ENCODE measurements at regions not wholly inside any gene's neighbourhood (a gene's known extent, or its start where the extent isn't known, plus 50 kb on each side); places are given as distances from the start of the nearest gene placed in this dataset.

- DNase-seq (no peak), ATAC-seq (ENCODE audit: low read depth) (no peak)
- no peaks in the 10 kb centered on the region for H3K9me3 ChIP-seq (ENCODE audit: control insufficient read depth, insufficient read depth, low read length)
- no peak overlapping the region for H3K18ac ChIP-seq (ENCODE audit: low read depth, low read length)
- intact Hi-C loops (cut with micrococcal nuclease) (no loop called here), dilution Hi-C loops (cut with HindIII; ENCODE audit: low sequenced_read_pairs, unreplicated experiment) (no loop called here), in situ Hi-C loops (cut with MboI; ENCODE audit: low sequenced_read_pairs) (no loop called here)
- H2BK20ac ChIP-seq (ENCODE audit: low read depth, low read length): no peak overlapping the region
- H2AFZ ChIP-seq (replicated peaks; ENCODE audit: low read length, poor library complexity): no peak overlapping the region
- no peaks in the 10 kb centered on the region for H3K79me1 ChIP-seq (ENCODE audit: low read depth in 1 of 2, low read length in 2 of 2)
- no peak overlapping the region for H2BK120ac ChIP-seq (ENCODE audit: low read depth, low read length)
- no peaks in the 10 kb centered on the region for H3K36me3 ChIP-seq (ENCODE audit: control insufficient read depth, insufficient read depth, low read length)
- no peak overlapping the region for H2AK5ac ChIP-seq (ENCODE audit: low read depth, low read length)
- no peaks in the 10 kb centered on the region for H4K20me1 ChIP-seq (ENCODE audit: insufficient read depth, low read length)
- H4K91ac ChIP-seq (ENCODE audit: insufficient read depth, low read depth, low read length): no peak overlapping the region
- no peak overlapping the region for H3K27ac ChIP-seq (ENCODE audit: insufficient read depth, low read length)
- BruUV-seq (replicated peaks): no TSS peak
- TF ChIP-seq SMC3 (IDR thresholded peaks at IDR 0.05; ENCODE audit: low read depth, low read length) (no peak), RFX5 (IDR thresholded peaks at IDR 0.05; ENCODE audit: low read depth, low read length) (no peak), BHLHE40 (IDR thresholded peaks at IDR 0.05; ENCODE audit: low read depth, low read length) (no peak), CTCF (conservative IDR thresholded peaks at IDR 0.05; ENCODE audit: low read depth, low read length) (no peak), CEBPB (IDR thresholded peaks at IDR 0.05; ENCODE audit: low read depth, low read length) (no peak), USF2 (IDR thresholded peaks at IDR 0.05; ENCODE audit: low read depth, low read length) (no peak), CHD1 (IDR thresholded peaks at IDR 0.05; ENCODE audit: low read depth, low read length) (no peak), MAFK (IDR thresholded peaks at IDR 0.05; ENCODE audit: low read depth, low read length) (no peak), FOS (IDR thresholded peaks at IDR 0.05; ENCODE audit: low read depth, low read length) (no peak), RAD21 (IDR thresholded peaks at IDR 0.05; ENCODE audit: low read length) (no peak), POLR2A (IDR thresholded peaks at IDR 0.05; ENCODE audit: low read depth, low read length) (no peak), RCOR1 (IDR thresholded peaks at IDR 0.05; ENCODE audit: insufficient replicate concordance, low read length) (no peak), ELK1 (IDR thresholded peaks at IDR 0.05; ENCODE audit: borderline replicate concordance, low read depth, low read length) (no peak), NFE2L2 (IDR thresholded peaks at IDR 0.05; ENCODE audit: low read depth, low read length) (no peak), MAZ (IDR thresholded peaks at IDR 0.05; ENCODE audit: borderline replicate concordance, low read depth, low read length) (no peak), MXI1 (IDR thresholded peaks at IDR 0.05; ENCODE audit: borderline replicate concordance, low read depth, low read length) (no peak)
- H2BK15ac ChIP-seq (ENCODE audit: low read depth, low read length): no peak overlapping the region
- CTCF ChIA-PET: no interaction called here
- H4K5ac ChIP-seq (ENCODE audit: low read depth, low read length): no peak overlapping the region
- no peak overlapping the region for H3K14ac ChIP-seq (replicated peaks; ENCODE audit: low read depth, low read length)
- H3K4me1 ChIP-seq (ENCODE audit: control insufficient read depth, insufficient read depth, low read length): no peaks in the 10 kb centered on the region
- no peak overlapping the region for H3K9ac ChIP-seq (ENCODE audit: low read depth, low read length)
- POLR2A ChIA-PET (ENCODE audit: unreplicated experiment): no interaction called here
- no peak overlapping the region for H3K56ac ChIP-seq (ENCODE audit: extremely low read depth, insufficient read depth, low read length)
- H3K4ac ChIP-seq (ENCODE audit: low read depth, low read length): no peak overlapping the region
- H2BK5ac ChIP-seq (ENCODE audit: low read depth, low read length, poor library complexity, severe bottlenecking): no peak overlapping the region
- no CpG with 5 or more reads among the region's 5 CpGs for WGBS, 2 experiments (ENCODE audit: extremely low coverage in 2 of 2, insufficient read length in 1 of 2)
- no peak overlapping the region for H3K4me2 ChIP-seq (ENCODE audit: low read depth, low read length)
- H3K4me3 ChIP-seq (ENCODE audit: insufficient read depth, low read depth, low read length): no peak overlapping the region
- no peaks in the 10 kb centered on the region for H3K9me1 ChIP-seq (ENCODE audit: insufficient read depth, low read length)
- H2AK9ac ChIP-seq (replicated peaks; ENCODE audit: low read depth, low read length, poor library complexity): no peak overlapping the region
- H4K8ac ChIP-seq (ENCODE audit: low read depth in 2 of 2, low read length in 2 of 2): no peak overlapping the region
- no peak overlapping the region for H3K23ac ChIP-seq (ENCODE audit: low read depth, low read length)
- 0 out of 2 replicates have a peak, but pooled peaks cover 3% of the 10 kb centered on the region for H3K27me3 ChIP-seq (ENCODE audit: control insufficient read depth, insufficient read depth, low read length)
These were observed 168.6 kb downstream of the IER5 start for GRCh38 chr1:181257117-181257516.

Data from IMR-90 (cell line).